ENCODE measurements at regions not wholly inside any gene's neighbourhood (a gene's known extent, or its start where the extent isn't known, plus 50 kb on each side); places are given as distances from the start of the nearest gene placed in this dataset.

DNA sequence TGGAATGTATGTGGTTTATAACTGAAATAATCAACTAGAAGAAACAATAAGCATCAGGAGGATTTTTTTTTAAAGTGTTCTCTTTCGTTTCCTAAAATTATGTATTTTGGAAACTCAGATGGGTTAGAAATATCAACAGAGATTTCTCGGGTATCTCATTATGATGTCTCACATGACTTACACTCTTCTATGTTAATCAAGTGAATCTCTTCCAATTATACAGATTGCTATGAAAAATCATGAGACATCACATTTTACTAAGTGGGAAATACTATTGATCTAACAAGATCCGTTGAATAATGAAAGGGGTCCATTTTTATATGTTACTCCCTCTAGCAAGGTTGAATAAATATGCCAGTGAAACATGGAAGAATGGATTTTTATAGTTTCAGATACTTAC lies 54.7 kb upstream of the NRIP1 start:
- DNase-seq (ENCODE audit: low spot score in 2 of 2): no peak
- Histone ChIP-seq H3K27me3 (no peaks in the 10 kb centered on the region), H3K27ac (no peak overlapping the region), H3K36me3 (no peaks in the 10 kb centered on the region), H3K9me3 (no peaks in the 10 kb centered on the region), H3K4me1 (peaks cover 4% of the 10 kb centered on the region), H3K4me3 (no peak overlapping the region)
- WGBS: 70% methylated on average over 3 of the region's 3 CpGs
- TF ChIP-seq POLR2AphosphoS5 (IDR thresholded peaks at IDR 0.05) (no peak), POLR2A (IDR thresholded peaks at IDR 0.05) (no peak), EP300 (IDR thresholded peaks at IDR 0.05) (no peak)
- TF ChIP-seq, protein P1, sequence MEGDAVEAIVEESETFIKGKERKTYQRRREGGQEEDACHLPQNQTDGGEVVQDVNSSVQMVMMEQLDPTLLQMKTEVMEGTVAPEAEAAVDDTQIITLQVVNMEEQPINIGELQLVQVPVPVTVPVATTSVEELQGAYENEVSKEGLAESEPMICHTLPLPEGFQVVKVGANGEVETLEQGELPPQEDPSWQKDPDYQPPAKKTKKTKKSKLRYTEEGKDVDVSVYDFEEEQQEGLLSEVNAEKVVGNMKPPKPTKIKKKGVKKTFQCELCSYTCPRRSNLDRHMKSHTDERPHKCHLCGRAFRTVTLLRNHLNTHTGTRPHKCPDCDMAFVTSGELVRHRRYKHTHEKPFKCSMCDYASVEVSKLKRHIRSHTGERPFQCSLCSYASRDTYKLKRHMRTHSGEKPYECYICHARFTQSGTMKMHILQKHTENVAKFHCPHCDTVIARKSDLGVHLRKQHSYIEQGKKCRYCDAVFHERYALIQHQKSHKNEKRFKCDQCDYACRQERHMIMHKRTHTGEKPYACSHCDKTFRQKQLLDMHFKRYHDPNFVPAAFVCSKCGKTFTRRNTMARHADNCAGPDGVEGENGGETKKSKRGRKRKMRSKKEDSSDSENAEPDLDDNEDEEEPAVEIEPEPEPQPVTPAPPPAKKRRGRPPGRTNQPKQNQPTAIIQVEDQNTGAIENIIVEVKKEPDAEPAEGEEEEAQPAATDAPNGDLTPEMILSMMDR (IDR thresholded peaks at IDR 0.05): no peak

- H3K27ac ChIP-seq: no peak overlapping the region
- no peaks in the 10 kb centered on the region for H3K9me3 ChIP-seq
- no peaks in the 10 kb centered on the region for H3K36me3 ChIP-seq
- DNase-seq (ENCODE audit: low spot score in 2 of 2): no peak
- no peak overlapping the region for H3K4me3 ChIP-seq
- 83% methylated on average over 5 of the region's 5 CpGs for WGBS
- no peaks in the 10 kb centered on the region for H3K27me3 ChIP-seq
- H3K4me1 ChIP-seq: peaks cover 4% of the 10 kb centered on the region
- TF ChIP-seq, protein P1 (IDR thresholded peaks at IDR 0.05): no peak
Observed at GRCh38 chr21:15121097-15121654, 56.4 kb upstream of the NRIP1 start.

DNA sequence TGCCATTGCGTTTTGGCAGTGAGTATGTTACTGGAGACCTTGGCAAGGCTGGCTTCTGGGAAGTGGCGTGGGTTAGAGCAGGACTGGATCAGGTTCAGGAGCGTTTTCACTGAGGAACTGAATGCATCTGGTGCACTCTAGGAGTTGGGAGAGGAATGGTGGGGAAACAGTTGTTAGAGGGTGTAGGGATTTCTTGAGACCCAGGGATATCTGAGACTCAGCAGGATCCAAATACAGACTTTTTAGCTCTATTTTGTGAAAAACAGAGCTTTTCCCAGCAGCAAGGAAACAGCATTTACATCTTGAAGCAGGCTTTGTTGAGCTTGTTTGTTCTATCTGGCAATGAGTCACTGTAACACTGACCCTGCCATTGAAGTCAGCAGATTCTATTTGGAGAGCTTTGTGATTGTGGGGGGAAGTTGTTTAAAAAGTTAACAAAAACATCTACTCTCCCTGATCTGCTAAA lies 56.9 kb upstream of the NRIP1 start:
- no peak overlapping the region for H3K27ac ChIP-seq
- no peaks in the 10 kb centered on the region for H3K36me3 ChIP-seq
- TF ChIP-seq, protein P1 (IDR thresholded peaks at IDR 0.05): no peak
- TF ChIP-seq EP300 (IDR thresholded peaks at IDR 0.05): no peak
- no peak for TF ChIP-seq POLR2A (IDR thresholded peaks at IDR 0.05)
- TF ChIP-seq POLR2AphosphoS5 (IDR thresholded peaks at IDR 0.05): no peak
- H3K9me3 ChIP-seq: no peaks in the 10 kb centered on the region
- H3K27me3 ChIP-seq: no peaks in the 10 kb centered on the region
- 45% methylated on average over 3 of the region's 3 CpGs for WGBS
- H3K4me1 ChIP-seq: peaks cover 4% of the 10 kb centered on the region
- DNase-seq (ENCODE audit: low spot score in 2 of 2): no peak
- no peak overlapping the region for H3K4me3 ChIP-seq

- H3K27me3 ChIP-seq: no peaks in the 10 kb centered on the region
- no peak overlapping the region for H3K27ac ChIP-seq
- 69% methylated on average over 4 of the region's 4 CpGs for WGBS
- H3K9me3 ChIP-seq: no peaks in the 10 kb centered on the region
- TF ChIP-seq EP300 (IDR thresholded peaks at IDR 0.05) (no peak), POLR2A (IDR thresholded peaks at IDR 0.05) (no peak), POLR2AphosphoS5 (IDR thresholded peaks at IDR 0.05) (no peak)
- TF ChIP-seq, protein P1 (IDR thresholded peaks at IDR 0.05): no peak
- DNase-seq (ENCODE audit: low spot score in 2 of 2): no peak
- no peak overlapping the region for H3K4me3 ChIP-seq
- H3K36me3 ChIP-seq: no peaks in the 10 kb centered on the region
- H3K4me1 ChIP-seq: peaks cover 4% of the 10 kb centered on the region
Observed at GRCh38 chr21:15122241-15122640, 57.4 kb upstream of the NRIP1 start.

GRCh38 chr21:15124731-15125130 lies 59.9 kb upstream of the NRIP1 start:
- no peak overlapping the region for H3K27ac ChIP-seq
- no peak overlapping the region for H3K4me3 ChIP-seq
- no peaks in the 10 kb centered on the region for H3K36me3 ChIP-seq
- TF ChIP-seq, protein P1 (IDR thresholded peaks at IDR 0.05): no peak
- TF ChIP-seq EP300 (IDR thresholded peaks at IDR 0.05) (no peak), POLR2AphosphoS5 (IDR thresholded peaks at IDR 0.05) (no peak), POLR2A (IDR thresholded peaks at IDR 0.05) (no peak)
- H3K9me3 ChIP-seq: no peaks in the 10 kb centered on the region
- 39% methylated on average over 3 of the region's 3 CpGs for WGBS
- H3K4me1 ChIP-seq: peaks cover 4% of the 10 kb centered on the region
- DNase-seq (ENCODE audit: low spot score in 2 of 2): no peak
- no peaks in the 10 kb centered on the region for H3K27me3 ChIP-seq

All from suprapubic skin (tissue), 4 donors.